ENCODE measurements at regions not wholly inside any gene's neighbourhood (a gene's known extent, or its start where the extent isn't known, plus 50 kb on each side); places are given as distances from the start of the nearest gene placed in this dataset.

DNA sequence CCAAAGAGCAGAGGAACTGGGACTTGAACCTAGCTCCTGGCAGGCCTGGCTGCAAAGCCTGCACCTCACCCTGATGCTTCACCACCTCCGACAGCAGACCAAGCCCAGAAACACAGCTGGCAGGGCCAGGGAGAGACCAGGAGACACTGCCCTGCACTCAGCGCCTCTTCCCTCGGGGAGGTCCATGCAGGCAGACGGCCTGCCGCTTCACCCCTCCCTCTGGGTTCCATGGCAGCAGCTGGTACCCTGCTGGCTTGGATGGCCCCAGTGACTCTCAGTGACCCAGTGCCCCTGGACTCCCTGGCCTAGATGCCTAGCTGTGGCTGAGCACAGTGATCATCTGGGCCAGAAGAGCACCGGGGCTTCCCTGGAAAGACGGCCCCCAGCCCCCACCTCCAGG, 65.3 kb upstream of the TARDBP start:
- H3K4me1 ChIP-seq (ENCODE audit: insufficient read depth, low read length): peaks cover 10% of the 10 kb centered on the region

DNA sequence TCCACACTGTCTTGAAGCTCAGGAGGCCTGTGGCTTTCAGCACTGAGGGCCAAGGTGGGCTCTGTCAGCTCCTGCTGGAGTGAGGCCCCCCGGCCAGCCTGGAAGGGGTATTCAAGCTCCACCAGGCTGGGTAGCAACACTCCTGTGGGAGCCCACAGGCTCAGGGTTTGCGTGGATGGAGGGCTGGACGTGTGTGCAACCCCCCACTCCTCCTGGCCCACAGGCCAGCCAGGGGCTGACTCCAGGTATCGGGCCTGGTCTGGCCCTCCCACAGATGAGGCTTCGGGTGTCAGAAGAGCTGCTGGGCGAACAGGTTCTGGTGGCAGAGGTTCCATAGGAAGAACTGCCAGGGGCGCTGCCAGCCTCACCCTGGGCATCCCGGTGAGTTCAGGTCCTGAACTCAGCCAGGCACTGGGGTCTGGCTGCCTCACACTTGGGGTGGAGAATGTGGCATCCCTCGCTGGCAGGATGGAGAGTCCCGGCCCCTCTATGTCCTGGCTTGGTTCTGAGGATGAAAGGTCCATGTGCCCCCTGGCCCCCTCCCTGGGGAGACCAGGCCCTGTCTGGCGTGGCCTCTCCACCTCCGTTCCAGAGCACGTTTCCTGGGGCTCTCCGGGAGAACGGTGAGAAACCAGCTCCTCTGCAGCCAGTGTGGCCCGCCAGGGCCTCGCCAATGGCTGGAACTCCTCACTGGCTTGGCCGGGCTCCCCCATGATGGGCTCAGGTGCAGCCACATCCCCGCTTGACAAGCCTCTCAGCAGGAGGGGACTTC, 64.6 kb upstream of the TARDBP start:
- TF ChIP-seq, protein P1, sequence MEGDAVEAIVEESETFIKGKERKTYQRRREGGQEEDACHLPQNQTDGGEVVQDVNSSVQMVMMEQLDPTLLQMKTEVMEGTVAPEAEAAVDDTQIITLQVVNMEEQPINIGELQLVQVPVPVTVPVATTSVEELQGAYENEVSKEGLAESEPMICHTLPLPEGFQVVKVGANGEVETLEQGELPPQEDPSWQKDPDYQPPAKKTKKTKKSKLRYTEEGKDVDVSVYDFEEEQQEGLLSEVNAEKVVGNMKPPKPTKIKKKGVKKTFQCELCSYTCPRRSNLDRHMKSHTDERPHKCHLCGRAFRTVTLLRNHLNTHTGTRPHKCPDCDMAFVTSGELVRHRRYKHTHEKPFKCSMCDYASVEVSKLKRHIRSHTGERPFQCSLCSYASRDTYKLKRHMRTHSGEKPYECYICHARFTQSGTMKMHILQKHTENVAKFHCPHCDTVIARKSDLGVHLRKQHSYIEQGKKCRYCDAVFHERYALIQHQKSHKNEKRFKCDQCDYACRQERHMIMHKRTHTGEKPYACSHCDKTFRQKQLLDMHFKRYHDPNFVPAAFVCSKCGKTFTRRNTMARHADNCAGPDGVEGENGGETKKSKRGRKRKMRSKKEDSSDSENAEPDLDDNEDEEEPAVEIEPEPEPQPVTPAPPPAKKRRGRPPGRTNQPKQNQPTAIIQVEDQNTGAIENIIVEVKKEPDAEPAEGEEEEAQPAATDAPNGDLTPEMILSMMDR (IDR thresholded peaks at IDR 0.05; ENCODE audit: insufficient read depth, low read depth, low read length): no peak
- peaks cover 11% of the 10 kb centered on the region for H3K27me3 ChIP-seq (ENCODE audit: insufficient read depth, low read length)
- no peak overlapping the region for H3K27ac ChIP-seq (ENCODE audit: low read depth, low read length)
- no peak overlapping the region for H3K9ac ChIP-seq (ENCODE audit: low read length)
- no peak overlapping the region for H2AFZ ChIP-seq (ENCODE audit: low read depth, low read length)
- DNase-seq (ENCODE audit: low read depth) (no peak), FAIRE-seq (no peak)
- peaks cover 9% of the 10 kb centered on the region for H3K4me1 ChIP-seq (ENCODE audit: insufficient read depth, low read length)
- H3K9me3 ChIP-seq (ENCODE audit: insufficient read depth, low read depth, low read length): no peaks in the 10 kb centered on the region
- H4K20me1 ChIP-seq (ENCODE audit: insufficient read depth, low read length): no peaks in the 10 kb centered on the region
- H3K4me3 ChIP-seq (ENCODE audit: insufficient read depth, low read depth, low read length): no peak overlapping the region
- H3K27me3 Mint-ChIP-seq (ENCODE audit: low read depth, unreplicated experiment): peaks cover 44% of the 10 kb centered on the region
- no peaks in the 10 kb centered on the region for H3K36me3 Mint-ChIP-seq (ENCODE audit: low read depth, unreplicated experiment)
- H3K4me1 Mint-ChIP-seq (ENCODE audit: low read depth, unreplicated experiment): peaks cover 3% of the 10 kb centered on the region
- no peaks in the 10 kb centered on the region for H3K36me3 ChIP-seq (ENCODE audit: insufficient read depth, low read length)
- no peaks in the 10 kb centered on the region for H3K9me3 Mint-ChIP-seq (ENCODE audit: unreplicated experiment)
- no peak overlapping the region for H3K4me3 Mint-ChIP-seq (ENCODE audit: unreplicated experiment)
- no peak overlapping the region for H3K27ac Mint-ChIP-seq (ENCODE audit: unreplicated experiment)
- no peaks in the 10 kb centered on the region for H3K79me2 ChIP-seq (ENCODE audit: insufficient read depth, low read length)
- H3K4me2 ChIP-seq (ENCODE audit: low read length): no peak overlapping the region

More for the DNA sequence above, 65.3 kb upstream of the TARDBP start:
- Mint-ChIP-seq H3K36me3 (ENCODE audit: low read depth, unreplicated experiment) (no peaks in the 10 kb centered on the region), H3K27me3 (ENCODE audit: low read depth, unreplicated experiment) (peaks cover 45% of the 10 kb centered on the region), H3K4me1 (ENCODE audit: low read depth, unreplicated experiment) (peaks cover 3% of the 10 kb centered on the region), H3K9me3 (ENCODE audit: unreplicated experiment) (no peaks in the 10 kb centered on the region), H3K4me3 (ENCODE audit: unreplicated experiment) (no peak overlapping the region), H3K27ac (ENCODE audit: unreplicated experiment) (no peak overlapping the region)
- H3K79me2 ChIP-seq (ENCODE audit: insufficient read depth, low read length): no peaks in the 10 kb centered on the region
- no peak for FAIRE-seq
- H3K9me3 ChIP-seq (ENCODE audit: insufficient read depth, low read depth, low read length): no peaks in the 10 kb centered on the region
- H3K27me3 ChIP-seq (ENCODE audit: insufficient read depth, low read length): peaks cover 15% of the 10 kb centered on the region
- H3K4me2 ChIP-seq (ENCODE audit: low read length): no peak overlapping the region
- no peak overlapping the region for H3K9ac ChIP-seq (ENCODE audit: low read length)
- no peak overlapping the region for H3K4me3 ChIP-seq (ENCODE audit: insufficient read depth, low read depth, low read length)
- TF ChIP-seq EZH2 (IDR thresholded peaks at IDR 0.05; ENCODE audit: insufficient read depth, low read length): no peak
- TF ChIP-seq, protein P1 (IDR thresholded peaks at IDR 0.05; ENCODE audit: insufficient read depth, low read depth, low read length): no peak
- H3K36me3 ChIP-seq (ENCODE audit: insufficient read depth, low read length): no peaks in the 10 kb centered on the region
- no peak for DNase-seq (ENCODE audit: low read depth)
- H2AFZ ChIP-seq (ENCODE audit: low read depth, low read length): no peak overlapping the region
- H4K20me1 ChIP-seq (ENCODE audit: insufficient read depth, low read length): no peaks in the 10 kb centered on the region
- H3K27ac ChIP-seq (ENCODE audit: low read depth, low read length): no peak overlapping the region

DNA sequence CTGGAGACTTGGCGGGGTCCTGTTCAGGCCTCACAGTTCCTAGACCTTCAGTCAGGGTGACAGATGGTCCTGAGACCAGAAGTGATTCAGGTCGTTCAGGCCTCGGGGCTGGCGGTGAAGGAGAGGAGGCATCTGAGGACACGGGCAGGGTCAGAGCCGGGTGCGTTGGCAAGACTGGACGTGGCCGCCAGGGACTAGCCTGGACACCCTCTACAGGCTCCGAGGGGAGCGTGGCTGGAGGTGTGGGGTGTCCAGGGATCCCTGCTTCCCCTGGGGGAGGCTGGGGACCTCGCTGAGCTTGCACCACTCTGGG, 64.0 kb upstream of the TARDBP start:
- H3K27me3 Mint-ChIP-seq (ENCODE audit: low read depth, unreplicated experiment): peaks cover 44% of the 10 kb centered on the region
- no peaks in the 10 kb centered on the region for H3K79me2 ChIP-seq (ENCODE audit: insufficient read depth, low read length)
- no peaks in the 10 kb centered on the region for H3K36me3 Mint-ChIP-seq (ENCODE audit: low read depth, unreplicated experiment)
- no peaks in the 10 kb centered on the region for H3K36me3 ChIP-seq (ENCODE audit: insufficient read depth, low read length)
- no peak overlapping the region for H3K4me3 Mint-ChIP-seq (ENCODE audit: unreplicated experiment)
- FAIRE-seq: no peak
- TF ChIP-seq, protein P1 (IDR thresholded peaks at IDR 0.05; ENCODE audit: insufficient read depth, low read depth, low read length): no peak
- no peak for TF ChIP-seq EZH2 (IDR thresholded peaks at IDR 0.05; ENCODE audit: insufficient read depth, low read length)
- H3K9me3 ChIP-seq (ENCODE audit: insufficient read depth, low read depth, low read length): no peaks in the 10 kb centered on the region
- no peak overlapping the region for H3K9ac ChIP-seq (ENCODE audit: low read length)
- H3K4me3 ChIP-seq (ENCODE audit: insufficient read depth, low read depth, low read length): no peak overlapping the region
- H3K4me2 ChIP-seq (ENCODE audit: low read length): no peak overlapping the region
- H3K27ac Mint-ChIP-seq (ENCODE audit: unreplicated experiment): no peak overlapping the region
- DNase-seq (ENCODE audit: low read depth): no peak
- no peak overlapping the region for H2AFZ ChIP-seq (ENCODE audit: low read depth, low read length)
- no peaks in the 10 kb centered on the region for H3K9me3 Mint-ChIP-seq (ENCODE audit: unreplicated experiment)
- H4K20me1 ChIP-seq (ENCODE audit: insufficient read depth, low read length): no peaks in the 10 kb centered on the region
- H3K4me1 Mint-ChIP-seq (ENCODE audit: low read depth, unreplicated experiment): peaks cover 3% of the 10 kb centered on the region
- H3K4me1 ChIP-seq (ENCODE audit: insufficient read depth, low read length): peaks cover 9% of the 10 kb centered on the region
- peaks cover 11% of the 10 kb centered on the region for H3K27me3 ChIP-seq (ENCODE audit: insufficient read depth, low read length)
- H3K27ac ChIP-seq (ENCODE audit: low read depth, low read length): no peak overlapping the region
